BE2C (cell line): ENCODE measurements at regions not wholly inside any gene's neighbourhood (a gene's known extent, or its start where the extent isn't known, plus 50 kb on each side); places are given as distances from the start of the nearest gene placed in this dataset.

ENCODE experiments used
- DNase-seq: peaks from one replicate; pipeline ENCODE4 v3.0.0-alpha.2; 2020
- H3K27me3 ChIP-seq: fragments of 250-450 bp; sonication (Bioruptor Pico); 2 replicates; pipeline ENCODE4 v1.5.1; 2020; ENCODE audit warnings: mild to moderate bottlenecking
- H3K36me3 ChIP-seq: fragments of 250-450 bp; sonication (Bioruptor Pico); 2 replicates; pipeline ENCODE4 v1.5.1; 2020; ENCODE audit warnings: mild to moderate bottlenecking
- H3K4me1 ChIP-seq: fragments of 250-450 bp; sonication (Bioruptor Pico); 2 replicates; pipeline ENCODE4 v1.5.1; 2020
- H3K4me3 ChIP-seq: 2 replicates; pipeline ENCODE4 v1.5.1; 2011; ENCODE audit warnings: low read depth, low read length
- H3K9me3 ChIP-seq: fragments of 250-450 bp; sonication (Bioruptor Pico); 2 replicates; pipeline ENCODE4 v1.5.1; 2020
- TF ChIP-seq, protein P1 (sequence below): IDR thresholded peaks from 2 replicates; pipeline ENCODE4 v1.5.1; 2012; ENCODE audit warnings: mild to moderate bottlenecking, low read depth, low read length

DNA sequence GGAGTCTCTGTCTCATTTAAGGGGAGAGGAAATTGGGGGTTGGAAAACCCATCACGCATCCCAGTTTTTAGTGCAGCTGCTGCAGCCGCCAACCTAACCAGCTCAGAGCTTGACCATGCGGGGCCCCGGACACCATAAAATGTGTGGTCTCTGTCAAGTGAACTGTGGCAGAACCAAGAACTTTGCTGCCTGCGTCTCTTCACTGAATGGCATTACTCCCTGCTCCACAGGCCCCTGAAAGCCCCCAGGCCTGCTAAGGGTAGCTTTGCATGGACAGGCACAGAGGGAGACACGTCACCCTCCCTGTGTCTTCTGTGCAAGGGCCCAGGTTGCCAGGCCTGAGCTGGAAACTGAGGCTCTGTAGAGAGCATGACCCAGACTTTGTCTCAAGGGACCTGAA lies 144.6 kb upstream of the GPR26 start:
- TF ChIP-seq, protein P1, sequence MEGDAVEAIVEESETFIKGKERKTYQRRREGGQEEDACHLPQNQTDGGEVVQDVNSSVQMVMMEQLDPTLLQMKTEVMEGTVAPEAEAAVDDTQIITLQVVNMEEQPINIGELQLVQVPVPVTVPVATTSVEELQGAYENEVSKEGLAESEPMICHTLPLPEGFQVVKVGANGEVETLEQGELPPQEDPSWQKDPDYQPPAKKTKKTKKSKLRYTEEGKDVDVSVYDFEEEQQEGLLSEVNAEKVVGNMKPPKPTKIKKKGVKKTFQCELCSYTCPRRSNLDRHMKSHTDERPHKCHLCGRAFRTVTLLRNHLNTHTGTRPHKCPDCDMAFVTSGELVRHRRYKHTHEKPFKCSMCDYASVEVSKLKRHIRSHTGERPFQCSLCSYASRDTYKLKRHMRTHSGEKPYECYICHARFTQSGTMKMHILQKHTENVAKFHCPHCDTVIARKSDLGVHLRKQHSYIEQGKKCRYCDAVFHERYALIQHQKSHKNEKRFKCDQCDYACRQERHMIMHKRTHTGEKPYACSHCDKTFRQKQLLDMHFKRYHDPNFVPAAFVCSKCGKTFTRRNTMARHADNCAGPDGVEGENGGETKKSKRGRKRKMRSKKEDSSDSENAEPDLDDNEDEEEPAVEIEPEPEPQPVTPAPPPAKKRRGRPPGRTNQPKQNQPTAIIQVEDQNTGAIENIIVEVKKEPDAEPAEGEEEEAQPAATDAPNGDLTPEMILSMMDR = no peak
- Histone ChIP-seq H3K9me3 (no peaks in the 10 kb centered on the region), H3K4me3 (no peak overlapping the region), H3K27me3 (peaks cover 51% of the 10 kb centered on the region), H3K4me1 (no peaks in the 10 kb centered on the region), H3K36me3 (no peaks in the 10 kb centered on the region)
- DNase-seq = no peak

DNA sequence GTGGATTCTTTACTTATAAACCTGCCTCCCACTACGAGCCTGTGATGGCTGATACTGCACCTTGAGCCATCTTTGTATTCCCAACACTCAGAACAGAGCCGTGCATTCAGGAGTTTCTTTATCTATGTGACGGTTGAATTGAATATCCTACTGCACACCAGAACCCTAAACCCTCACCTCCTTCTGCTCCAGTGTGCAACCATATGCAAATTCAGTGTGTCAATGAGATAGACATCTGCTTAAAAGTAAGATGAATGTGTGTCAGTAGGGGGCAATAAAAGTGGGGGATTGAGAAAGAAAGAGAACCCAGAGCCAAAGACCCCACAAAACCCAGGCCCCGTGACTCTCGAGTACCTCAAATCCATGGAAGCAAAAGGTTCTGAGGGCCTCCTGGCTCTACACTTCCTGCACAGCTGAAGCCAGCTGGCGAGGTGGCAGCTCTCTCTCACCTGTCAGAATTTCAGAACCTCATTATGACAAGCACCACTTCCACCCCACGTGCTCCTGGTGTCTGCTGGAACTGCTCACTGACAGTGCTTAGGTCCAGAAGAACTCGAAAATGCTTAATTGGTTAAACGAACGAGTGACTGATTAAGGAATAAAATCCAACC lies 143.3 kb upstream of the GPR26 start:
- no peak for DNase-seq
- H3K4me1 ChIP-seq = no peaks in the 10 kb centered on the region
- H3K4me3 ChIP-seq = no peak overlapping the region
- H3K9me3 ChIP-seq = no peaks in the 10 kb centered on the region
- TF ChIP-seq, protein P1 = no peak
- peaks cover 39% of the 10 kb centered on the region for H3K27me3 ChIP-seq
- H3K36me3 ChIP-seq = no peaks in the 10 kb centered on the region

DNA sequence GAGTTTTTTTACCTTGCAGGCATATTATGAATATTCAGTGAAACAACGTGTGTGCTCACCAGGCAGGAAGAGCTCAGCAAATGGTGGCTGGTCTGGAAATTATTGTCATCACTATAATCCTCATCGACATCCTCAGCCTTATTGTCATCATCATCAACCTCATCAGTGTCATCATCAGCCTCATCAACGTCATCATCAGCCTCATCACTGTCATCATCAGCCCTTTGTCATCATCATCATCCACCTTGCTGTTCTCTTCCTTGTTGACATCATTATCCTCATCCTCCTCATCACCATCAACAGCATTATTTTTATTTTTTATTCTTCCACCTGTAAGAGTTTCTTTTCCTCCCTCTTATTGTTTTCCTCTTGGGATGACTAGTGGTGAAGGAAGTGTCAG lies 142.3 kb upstream of the GPR26 start:
- Histone ChIP-seq H3K4me1 (no peaks in the 10 kb centered on the region), H3K27me3 (peaks cover 30% of the 10 kb centered on the region), H3K36me3 (no peaks in the 10 kb centered on the region), H3K4me3 (no peak overlapping the region), H3K9me3 (no peaks in the 10 kb centered on the region)
- TF ChIP-seq, protein P1 = no peak
- DNase-seq = no peak

GRCh38 chr10:123526356-123527064 lies 139.6 kb upstream of the GPR26 start:
- H3K27me3 ChIP-seq = peaks cover 24% of the 10 kb centered on the region
- H3K4me1 ChIP-seq = no peaks in the 10 kb centered on the region
- DNase-seq = no peak
- TF ChIP-seq, protein P1 = no peak
- H3K9me3 ChIP-seq = no peaks in the 10 kb centered on the region
- H3K4me3 ChIP-seq = no peak overlapping the region
- H3K36me3 ChIP-seq = no peaks in the 10 kb centered on the region

DNA sequence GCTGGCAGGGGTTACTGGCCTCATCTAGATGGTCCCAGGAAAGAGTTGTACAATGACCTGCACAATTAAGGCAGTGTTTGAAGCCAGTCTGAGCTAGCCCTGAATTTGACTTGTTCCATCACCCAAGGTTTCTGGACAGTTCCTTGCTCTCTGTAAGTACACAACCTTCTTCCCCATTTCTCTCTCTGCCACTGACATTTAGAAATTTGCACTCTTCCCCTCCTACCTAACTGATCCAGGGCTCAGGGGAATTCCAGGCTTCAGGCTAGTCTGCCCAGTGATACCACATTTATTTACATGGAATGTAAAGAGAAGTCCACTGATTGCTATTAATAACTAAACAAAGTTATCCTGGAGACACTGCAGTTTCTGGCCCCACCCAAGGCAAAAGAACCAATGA lies 139.0 kb upstream of the GPR26 start:
- TF ChIP-seq, protein P1 = no peak
- Histone ChIP-seq H3K36me3 (no peaks in the 10 kb centered on the region), H3K27me3 (peaks cover 18% of the 10 kb centered on the region; the same call in 1 of the 2 replicates), H3K4me3 (no peak overlapping the region), H3K9me3 (no peaks in the 10 kb centered on the region), H3K4me1 (no peaks in the 10 kb centered on the region)
- DNase-seq = no peak

- Histone ChIP-seq H3K9me3 (no peaks in the 10 kb centered on the region), H3K27me3 (peaks cover 21% of the 10 kb centered on the region), H3K36me3 (no peaks in the 10 kb centered on the region), H3K4me1 (no peaks in the 10 kb centered on the region), H3K4me3 (no peak overlapping the region)
- no peak for DNase-seq
- TF ChIP-seq, protein P1 = no peak
Measured at GRCh38 chr10:123529146-123529760, 136.9 kb upstream of the GPR26 start.
